ENCODE measurements at regions not wholly inside any gene's neighbourhood (a gene's known extent, or its start where the extent isn't known, plus 50 kb on each side); places are given as distances from the start of the nearest gene placed in this dataset.

DNA sequence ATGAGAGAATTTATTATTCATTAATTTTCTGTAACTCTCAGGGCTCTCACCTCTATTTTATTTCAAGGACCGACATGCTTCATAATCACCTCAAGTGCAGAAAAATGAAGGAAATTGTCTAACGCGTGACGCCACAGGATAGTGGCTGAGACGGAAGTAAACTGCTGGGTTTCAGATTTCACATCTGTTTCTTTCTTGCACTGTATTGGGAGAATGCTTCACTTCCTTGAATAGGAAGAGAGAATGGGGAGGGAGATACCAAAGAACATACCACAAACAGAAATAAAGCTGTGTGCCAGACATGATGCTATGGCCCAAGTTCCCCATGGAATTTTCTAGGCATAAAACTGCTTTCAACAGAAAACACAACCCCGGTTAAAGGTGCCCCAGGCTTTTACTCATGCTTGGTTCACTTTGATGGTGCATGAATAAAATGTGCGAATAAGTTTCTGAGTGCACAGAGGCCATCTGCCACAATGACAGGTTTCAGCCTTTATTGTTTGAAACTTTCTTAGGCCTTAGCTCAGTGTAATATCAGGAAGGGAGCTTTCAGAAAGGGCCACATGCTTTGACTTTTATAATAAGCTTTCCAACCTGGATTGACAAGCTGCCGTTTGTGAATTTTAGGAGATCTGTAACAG lies 1116.4 kb downstream of the SOCS6 start:
- Mint-ChIP-seq H3K27me3 (no peaks in the 10 kb centered on the region), H3K4me3 (no peak overlapping the region), H3K36me3 (no peaks in the 10 kb centered on the region), H3K27ac (no peak overlapping the region), H3K4me1 (no peaks in the 10 kb centered on the region), H3K9me3 (peaks cover 0 to 1% (median 0%) of the 10 kb centered on the region in 11 donors)
- Histone ChIP-seq H3K27me3 (ENCODE audit: control insufficient read depth in 2 of 2, insufficient read depth in 2 of 2, low read length in 2 of 2) (no peaks in the 10 kb centered on the region), H3K4me3 (ENCODE audit: low read length) (no peak overlapping the region), H3K27ac (ENCODE audit: low read depth, low read length) (no peak overlapping the region), H3K4me1 (ENCODE audit: control insufficient read depth in 2 of 2, insufficient read depth in 2 of 2, low read length in 2 of 2) (no peaks in the 10 kb centered on the region), H3K9me3 (ENCODE audit: control insufficient read depth in 2 of 3, low read length in 3 of 3) (no peaks in the 10 kb centered on the region), H3K36me3 (ENCODE audit: control insufficient read depth in 2 of 3, insufficient read depth in 3 of 3, low read length in 3 of 3) (no peaks in the 10 kb centered on the region)
- POLR2A ChIA-PET: no interaction called here
- no peak for ATAC-seq
- no peak for DNase-seq
- CTCF ChIA-PET: no interaction called here
- intact Hi-C loops (cut with micrococcal nuclease): loop anchor here in 1 of 2 donors (10.0 kb wide), 1 partner anchor 1780 kb away; no protein-coding TSS in a partner anchor

GRCh38 chr18:71403501-71403900 lies 1114.7 kb downstream of the SOCS6 start:
- Mint-ChIP-seq H3K9me3 (peaks cover 0 to 3% (median 0%) of the 10 kb centered on the region in 11 donors), H3K4me3 (no peak overlapping the region), H3K4me1 (no peaks in the 10 kb centered on the region), H3K36me3 (no peaks in the 10 kb centered on the region), H3K27me3 (no peaks in the 10 kb centered on the region), H3K27ac (no peak overlapping the region)
- Histone ChIP-seq H3K27me3 (ENCODE audit: control insufficient read depth in 2 of 2, insufficient read depth in 2 of 2, low read length in 2 of 2) (no peaks in the 10 kb centered on the region), H3K4me1 (ENCODE audit: control insufficient read depth in 2 of 2, insufficient read depth in 2 of 2, low read length in 2 of 2) (no peaks in the 10 kb centered on the region), H3K4me3 (ENCODE audit: low read length) (no peak overlapping the region), H3K9me3 (ENCODE audit: control insufficient read depth in 2 of 3, low read length in 3 of 3) (no peaks in the 10 kb centered on the region), H3K27ac (ENCODE audit: low read depth, low read length) (no peak overlapping the region), H3K36me3 (ENCODE audit: control insufficient read depth in 2 of 3, insufficient read depth in 3 of 3, low read length in 3 of 3) (no peaks in the 10 kb centered on the region)
- no peak for DNase-seq
- intact Hi-C loops (cut with micrococcal nuclease): loop anchor here in 1 of 2 donors (10.0 kb wide), 1 partner anchor 1781 kb away; no protein-coding TSS in a partner anchor
- POLR2A ChIA-PET: no interaction called here
- CTCF ChIA-PET: no interaction called here
- ATAC-seq: no peak

DNA sequence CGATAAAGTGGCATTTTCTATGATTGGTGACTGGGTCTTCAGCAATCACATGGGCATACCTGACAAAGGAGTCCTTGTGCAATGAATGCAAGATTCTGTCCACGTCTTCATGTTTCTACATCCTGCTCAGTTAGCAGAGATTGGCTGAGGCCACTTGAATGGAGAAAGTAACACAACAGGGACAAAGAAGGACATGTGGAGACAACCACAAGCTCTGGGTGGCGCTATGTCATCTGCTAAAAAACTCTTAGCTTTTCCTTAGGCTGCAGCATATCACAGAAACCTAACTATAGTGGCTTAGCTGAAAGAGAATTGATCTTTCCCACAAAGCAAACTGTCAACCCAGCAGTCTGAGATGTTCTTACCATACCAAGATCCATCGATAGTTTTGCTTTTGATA lies 1109.7 kb downstream of the SOCS6 start:
- no peak overlapping the region for H3K27ac Mint-ChIP-seq
- ChIA-PET POLR2A (no interaction called here), CTCF (interaction anchor here (0.6 kb wide), 1 partner anchor 16 kb away, joined by 3 read pairs; no protein-coding TSS in a partner anchor)
- Histone ChIP-seq H3K9me3 (ENCODE audit: control insufficient read depth in 2 of 3, low read length in 3 of 3) (no peaks in the 10 kb centered on the region), H3K27me3 (ENCODE audit: control insufficient read depth in 2 of 2, insufficient read depth in 2 of 2, low read length in 2 of 2) (no peaks in the 10 kb centered on the region), H3K36me3 (ENCODE audit: control insufficient read depth in 2 of 3, insufficient read depth in 3 of 3, low read length in 3 of 3) (no peaks in the 10 kb centered on the region), H3K27ac (ENCODE audit: low read depth, low read length) (no peak overlapping the region), H3K4me1 (ENCODE audit: control insufficient read depth in 2 of 2, insufficient read depth in 2 of 2, low read length in 2 of 2) (no peaks in the 10 kb centered on the region), H3K4me3 (ENCODE audit: low read length) (no peak overlapping the region)
- DNase-seq (no peak), ATAC-seq (no peak)
- H3K4me1 Mint-ChIP-seq: no peaks in the 10 kb centered on the region
- H3K9me3 Mint-ChIP-seq: peaks cover 0 to 4% (median 0%) of the 10 kb centered on the region in 11 donors
- intact Hi-C loops (cut with micrococcal nuclease): no loop called here
- no peaks in the 10 kb centered on the region for H3K36me3 Mint-ChIP-seq
- no peak overlapping the region for H3K4me3 Mint-ChIP-seq
- H3K27me3 Mint-ChIP-seq: no peaks in the 10 kb centered on the region

GRCh38 chr18:71388148-71388547 lies 1099.3 kb downstream of the SOCS6 start:
- CTCF ChIA-PET: no interaction called here
- POLR2A ChIA-PET: no interaction called here

GRCh38 chr18:71374294-71375000 lies 1085.6 kb downstream of the SOCS6 start:
- POLR2A ChIA-PET: interaction anchor here (0.7 kb wide), 1 partner anchor 49 kb away, joined by 3 read pairs; no protein-coding TSS in a partner anchor
- no peaks in the 10 kb centered on the region for H3K36me3 Mint-ChIP-seq
- intact Hi-C loops (cut with micrococcal nuclease): no loop called here
- peaks cover 0 to 8% (median 0%) of the 10 kb centered on the region in 11 donors for H3K9me3 Mint-ChIP-seq
- H3K27ac Mint-ChIP-seq: no peak overlapping the region
- no peak overlapping the region for H3K27ac ChIP-seq (ENCODE audit: low read depth, low read length)
- no peaks in the 10 kb centered on the region for H3K4me1 Mint-ChIP-seq
- H3K36me3 ChIP-seq (ENCODE audit: control insufficient read depth in 2 of 3, insufficient read depth in 3 of 3, low read length in 3 of 3): no peaks in the 10 kb centered on the region
- H3K27me3 Mint-ChIP-seq: peaks cover 0 to 9% (median 0%) of the 10 kb centered on the region in 5 donors
- no peak overlapping the region for H3K4me3 ChIP-seq (ENCODE audit: low read length)
- no peak overlapping the region for H3K4me3 Mint-ChIP-seq
- H3K4me1 ChIP-seq (ENCODE audit: control insufficient read depth in 2 of 2, insufficient read depth in 2 of 2, low read length in 2 of 2): no peaks in the 10 kb centered on the region
- ATAC-seq (no peak), DNase-seq (no peak)
- no peaks in the 10 kb centered on the region for H3K27me3 ChIP-seq (ENCODE audit: control insufficient read depth in 2 of 2, insufficient read depth in 2 of 2, low read length in 2 of 2)
- CTCF ChIA-PET: interaction anchor here (1.2 kb wide), 1 partner anchor 19 kb away, joined by 3 read pairs; no protein-coding TSS in a partner anchor
- no peaks in the 10 kb centered on the region for H3K9me3 ChIP-seq (ENCODE audit: control insufficient read depth in 2 of 3, low read length in 3 of 3)

More at GRCh38 chr18:71388148-71388547, 1099.3 kb downstream of the SOCS6 start:
- DNase-seq: no peak
- Mint-ChIP-seq H3K4me1 (no peaks in the 10 kb centered on the region), H3K27ac (no peak overlapping the region), H3K9me3 (no peaks in the 10 kb centered on the region), H3K4me3 (no peak overlapping the region), H3K36me3 (no peaks in the 10 kb centered on the region), H3K27me3 (no peaks in the 10 kb centered on the region)
- intact Hi-C loops (cut with micrococcal nuclease): no loop called here
- Histone ChIP-seq H3K4me3 (ENCODE audit: low read length) (no peak overlapping the region), H3K4me1 (ENCODE audit: control insufficient read depth in 2 of 2, insufficient read depth in 2 of 2, low read length in 2 of 2) (no peaks in the 10 kb centered on the region), H3K9me3 (ENCODE audit: control insufficient read depth in 2 of 3, low read length in 3 of 3) (no peaks in the 10 kb centered on the region), H3K36me3 (ENCODE audit: control insufficient read depth in 2 of 3, insufficient read depth in 3 of 3, low read length in 3 of 3) (no peaks in the 10 kb centered on the region), H3K27me3 (ENCODE audit: control insufficient read depth in 2 of 2, insufficient read depth in 2 of 2, low read length in 2 of 2) (no peaks in the 10 kb centered on the region), H3K27ac (ENCODE audit: low read depth, low read length) (no peak overlapping the region)
- ATAC-seq: no peak

DNA sequence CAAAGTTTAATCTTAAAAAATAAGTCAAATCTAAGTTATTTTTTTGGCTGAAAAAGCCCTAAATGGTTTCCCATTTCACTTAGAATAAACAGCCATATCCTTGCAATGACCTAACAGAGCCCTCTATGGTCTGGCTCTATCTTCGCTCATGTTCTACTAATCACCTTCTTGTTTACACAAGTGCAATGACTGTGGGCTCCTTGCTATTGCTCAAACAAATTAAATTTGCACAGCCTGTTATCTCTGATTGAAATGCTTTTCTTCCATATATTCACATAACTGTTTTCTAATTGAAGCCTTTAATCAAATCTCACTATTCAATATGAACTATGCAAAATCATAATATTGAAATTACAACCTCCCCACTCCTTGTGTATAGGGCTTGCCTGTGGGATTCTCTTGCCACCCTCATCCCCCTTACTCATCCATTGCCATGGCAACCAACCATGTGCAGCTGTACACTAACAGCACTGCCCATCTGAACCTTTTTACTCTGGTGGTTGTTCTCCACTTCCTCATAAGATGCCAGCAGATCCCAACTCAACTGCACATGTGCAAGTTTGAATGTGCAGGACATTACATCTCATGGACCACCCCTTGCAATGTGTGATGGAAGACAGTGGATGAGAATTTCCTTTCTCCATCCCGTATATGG lies 1083.2 kb downstream of the SOCS6 start:
- H3K4me3 Mint-ChIP-seq: no peak overlapping the region
- DNase-seq (no peak), ATAC-seq (no peak)
- no peaks in the 10 kb centered on the region for H3K4me1 Mint-ChIP-seq
- H3K36me3 ChIP-seq (ENCODE audit: control insufficient read depth in 2 of 3, insufficient read depth in 3 of 3, low read length in 3 of 3): no peaks in the 10 kb centered on the region
- intact Hi-C loops (cut with micrococcal nuclease): no loop called here
- no peak overlapping the region for H3K27ac Mint-ChIP-seq
- H3K9me3 ChIP-seq (ENCODE audit: control insufficient read depth in 2 of 3, low read length in 3 of 3): peaks cover 0 to 1% (median 0%) of the 10 kb centered on the region in 3 experiments
- H3K36me3 Mint-ChIP-seq: no peaks in the 10 kb centered on the region
- ChIA-PET POLR2A (no interaction called here), CTCF (no interaction called here)
- no peaks in the 10 kb centered on the region for H3K27me3 ChIP-seq (ENCODE audit: control insufficient read depth in 2 of 2, insufficient read depth in 2 of 2, low read length in 2 of 2)
- H3K4me3 ChIP-seq (ENCODE audit: low read length): no peak overlapping the region
- no peaks in the 10 kb centered on the region for H3K4me1 ChIP-seq (ENCODE audit: control insufficient read depth in 2 of 2, insufficient read depth in 2 of 2, low read length in 2 of 2)
- H3K27me3 Mint-ChIP-seq: peaks cover 0 to 9% (median 0%) of the 10 kb centered on the region in 5 donors
- peaks cover under 1 to 14% (median 5%) of the 10 kb centered on the region in 11 donors for H3K9me3 Mint-ChIP-seq
- H3K27ac ChIP-seq (ENCODE audit: low read depth, low read length): no peak overlapping the region

Measured in naive thymus-derived CD4-positive, alpha-beta T cell (primary cell).